Stimulated activated naive B cell treated with anti-CD40 and anti-IgM and Interleukin-4, amounts not matched to agents 10 μg/mL and 1 μg/mL and 100 μg/mL, for 72 hours (primary cell): ENCODE measurements at regions not wholly inside any gene's neighbourhood (a gene's known extent, or its start where the extent isn't known, plus 50 kb on each side); places are given as distances from the start of the nearest gene placed in this dataset.
A peak's percentile ranks its signal among the peaks of the same experiment; 100 is the strongest.

Experiments
- ATAC-seq, 2 donors: fragments of 150-1000 bp; cut with Tn5 transposase; replicated peaks; 2 replicates each; pipeline ENCODE4 v1.10.0; 2021; ENCODE audit warnings: moderate library complexity in 1 of 2
- DNase-seq: peaks from one replicate; pipeline ENCODE4 v3.0.0; 2021
- H3K27ac Mint-ChIP-seq: one replicate; pipeline ENCODE4 v1.8.0; 2022; ENCODE audit warnings: mild to moderate bottlenecking, mixed read lengths
- H3K27me3 Mint-ChIP-seq, 2 donors: one replicate each; pipeline ENCODE4 v1.8.0; 2022; ENCODE audit warnings: mixed read lengths in 2 of 2
- H3K36me3 Mint-ChIP-seq, 2 donors: one replicate each; pipeline ENCODE4 v1.8.0; 2022; ENCODE audit warnings: mixed read lengths in 2 of 2, mild to moderate bottlenecking in 1 of 2
- H3K4me1 Mint-ChIP-seq, 2 donors: one replicate each; pipeline ENCODE4 v1.8.0; 2022; ENCODE audit warnings: mixed read lengths in 2 of 2, mild to moderate bottlenecking in 1 of 2
- H3K4me3 Mint-ChIP-seq, 2 donors: one replicate each; pipeline ENCODE4 v1.8.0; 2022; ENCODE audit warnings: mild to moderate bottlenecking in 2 of 2, mixed read lengths in 2 of 2, moderate library complexity in 1 of 2
- H3K9me3 Mint-ChIP-seq, 2 donors: one replicate each; pipeline ENCODE4 v1.8.0; 2022; ENCODE audit warnings: mixed read lengths in 2 of 2, mild to moderate bottlenecking in 1 of 2

- no peaks in the 10 kb centered on the region for H3K9me3 Mint-ChIP-seq
- no peak overlapping the region for H3K4me3 Mint-ChIP-seq
- no peaks in the 10 kb centered on the region for H3K27me3 Mint-ChIP-seq
These were observed 124.3 kb upstream of the CPNE4 start for GRCh38 chr3:132159145-132159544.

GRCh38 chr3:132160198-132160597 lies 125.4 kb upstream of the CPNE4 start:
- no peak overlapping the region for H3K27ac Mint-ChIP-seq
- no peaks in the 10 kb centered on the region for H3K4me1 Mint-ChIP-seq

More at GRCh38 chr3:132159145-132159544, 124.3 kb upstream of the CPNE4 start:
- ATAC-seq (no peak), DNase-seq (no peak)
- Mint-ChIP-seq H3K27ac (no peak overlapping the region), H3K4me1 (no peaks in the 10 kb centered on the region), H3K36me3 (no peaks in the 10 kb centered on the region)

GRCh38 chr3:132161608-132162007 lies 126.8 kb upstream of the CPNE4 start:
- Mint-ChIP-seq H3K9me3 (no peaks in the 10 kb centered on the region), H3K27me3 (peaks cover 0 to 3% of the 10 kb centered on the region in 2 donors), H3K27ac (no peak overlapping the region), H3K36me3 (no peaks in the 10 kb centered on the region), H3K4me1 (no peaks in the 10 kb centered on the region), H3K4me3 (no peak overlapping the region)
- ATAC-seq = no peak
- DNase-seq = no peak

More at GRCh38 chr3:132160198-132160597, 125.4 kb upstream of the CPNE4 start:
- Mint-ChIP-seq H3K9me3 (no peaks in the 10 kb centered on the region), H3K4me3 (no peak overlapping the region), H3K27me3 (no peaks in the 10 kb centered on the region), H3K36me3 (no peaks in the 10 kb centered on the region)
- ATAC-seq (no peak), DNase-seq (no peak)

- Mint-ChIP-seq H3K4me3 (no peak overlapping the region), H3K27me3 (peaks cover 0 to 3% of the 10 kb centered on the region in 2 donors), H3K36me3 (no peaks in the 10 kb centered on the region), H3K4me1 (no peaks in the 10 kb centered on the region), H3K27ac (no peak overlapping the region), H3K9me3 (no peaks in the 10 kb centered on the region)
- ATAC-seq (no peak), DNase-seq (no peak)
These were observed 129.8 kb upstream of the CPNE4 start for GRCh38 chr3:132164469-132165092.

- H3K9me3 Mint-ChIP-seq = no peaks in the 10 kb centered on the region
- ATAC-seq (no peak), DNase-seq (no peak)
- H3K27ac Mint-ChIP-seq = no peak overlapping the region
- H3K27me3 Mint-ChIP-seq = peaks cover 0 to 9% of the 10 kb centered on the region in 2 donors
- no peak overlapping the region for H3K4me3 Mint-ChIP-seq
- H3K36me3 Mint-ChIP-seq = no peaks in the 10 kb centered on the region
- H3K4me1 Mint-ChIP-seq = no peaks in the 10 kb centered on the region
These were observed 133.1 kb upstream of the CPNE4 start for GRCh38 chr3:132167870-132168269.

GRCh38 chr3:132174500-132174899 lies 139.7 kb upstream of the CPNE4 start:
- Mint-ChIP-seq H3K27ac (no peak overlapping the region), H3K4me1 (no peaks in the 10 kb centered on the region), H3K36me3 (no peaks in the 10 kb centered on the region), H3K27me3 (peaks cover 10% of the 10 kb centered on the region in 2 donors), H3K9me3 (no peaks in the 10 kb centered on the region), H3K4me3 (no peak overlapping the region)
- DNase-seq (no peak), ATAC-seq (no peak)

- no peak overlapping the region for H3K4me3 Mint-ChIP-seq
- peaks cover 9 to 15% of the 10 kb centered on the region in 2 donors for H3K27me3 Mint-ChIP-seq
- no peaks in the 10 kb centered on the region for H3K9me3 Mint-ChIP-seq
- DNase-seq = peak; percentile 1
- H3K36me3 Mint-ChIP-seq = no peaks in the 10 kb centered on the region
- H3K27ac Mint-ChIP-seq = no peak overlapping the region
- peaks cover 2 to 9% of the 10 kb centered on the region in 2 donors for H3K4me1 Mint-ChIP-seq
- ATAC-seq = peak; percentile 71 to 78
These were observed 136.8 kb upstream of the ACP3 start for GRCh38 chr3:132180337-132180791.

- Mint-ChIP-seq H3K4me3 (no peak overlapping the region), H3K27ac (no peak overlapping the region), H3K36me3 (no peaks in the 10 kb centered on the region), H3K9me3 (no peaks in the 10 kb centered on the region), H3K4me1 (peaks cover 2 to 9% of the 10 kb centered on the region in 2 donors), H3K27me3 (peaks cover 9 to 15% of the 10 kb centered on the region in 2 donors)
- DNase-seq (no peak), ATAC-seq (no peak)
These were observed 133.4 kb upstream of the ACP3 start for GRCh38 chr3:132183811-132184210.

GRCh38 chr3:132187746-132188145 lies 129.5 kb upstream of the ACP3 start:
- Mint-ChIP-seq H3K9me3 (peaks cover 0 to 2% of the 10 kb centered on the region in 2 donors), H3K4me1 (no peaks in the 10 kb centered on the region), H3K4me3 (no peak overlapping the region), H3K27me3 (peaks cover 0 to 12% of the 10 kb centered on the region in 2 donors), H3K36me3 (no peaks in the 10 kb centered on the region), H3K27ac (no peak overlapping the region)
- DNase-seq = no peak
- no peak for ATAC-seq

GRCh38 chr3:132189601-132190000 lies 127.6 kb upstream of the ACP3 start:
- Mint-ChIP-seq H3K4me1 (no peaks in the 10 kb centered on the region), H3K9me3 (peaks cover 0 to 2% of the 10 kb centered on the region in 2 donors), H3K27ac (no peak overlapping the region), H3K27me3 (peaks cover 0 to 18% of the 10 kb centered on the region in 2 donors), H3K36me3 (no peaks in the 10 kb centered on the region), H3K4me3 (no peak overlapping the region)
- no peak for ATAC-seq
- DNase-seq = no peak

GRCh38 chr3:132196113-132196512 lies 121.1 kb upstream of the ACP3 start:
- H3K4me3 Mint-ChIP-seq = no peak overlapping the region
- DNase-seq = no peak
- H3K27me3 Mint-ChIP-seq = peaks cover 3 to 18% of the 10 kb centered on the region in 2 donors
- no peak overlapping the region for H3K27ac Mint-ChIP-seq
- H3K36me3 Mint-ChIP-seq = no peaks in the 10 kb centered on the region
- peaks cover 0 to 2% of the 10 kb centered on the region in 2 donors for H3K9me3 Mint-ChIP-seq
- ATAC-seq = no peak
- H3K4me1 Mint-ChIP-seq = no peaks in the 10 kb centered on the region

GRCh38 chr3:132198516-132198915 lies 118.7 kb upstream of the ACP3 start:
- ATAC-seq (no peak), DNase-seq (no peak)
- no peak overlapping the region for H3K27ac Mint-ChIP-seq
- no peaks in the 10 kb centered on the region for H3K4me1 Mint-ChIP-seq
- H3K4me3 Mint-ChIP-seq = no peak overlapping the region
- peaks cover 3 to 11% of the 10 kb centered on the region in 2 donors for H3K27me3 Mint-ChIP-seq
- no peaks in the 10 kb centered on the region for H3K36me3 Mint-ChIP-seq
- no peaks in the 10 kb centered on the region for H3K9me3 Mint-ChIP-seq

GRCh38 chr3:132199451-132199850 lies 117.8 kb upstream of the ACP3 start:
- Mint-ChIP-seq H3K27me3 (peaks cover 3 to 6% of the 10 kb centered on the region in 2 donors), H3K9me3 (no peaks in the 10 kb centered on the region), H3K36me3 (no peaks in the 10 kb centered on the region), H3K4me3 (no peak overlapping the region), H3K4me1 (no peaks in the 10 kb centered on the region), H3K27ac (no peak overlapping the region)
- ATAC-seq (no peak), DNase-seq (no peak)

- Mint-ChIP-seq H3K27me3 (peaks cover 3 to 5% of the 10 kb centered on the region in 2 donors), H3K4me3 (no peak overlapping the region), H3K36me3 (no peaks in the 10 kb centered on the region), H3K4me1 (no peaks in the 10 kb centered on the region), H3K27ac (no peak overlapping the region), H3K9me3 (no peaks in the 10 kb centered on the region)
- DNase-seq (no peak), ATAC-seq (no peak)
These were observed 114.6 kb upstream of the ACP3 start for GRCh38 chr3:132202586-132202985.

- Mint-ChIP-seq H3K9me3 (no peaks in the 10 kb centered on the region), H3K27ac (no peak overlapping the region), H3K36me3 (no peaks in the 10 kb centered on the region), H3K27me3 (peaks cover 9 to 11% of the 10 kb centered on the region in 2 donors), H3K4me3 (no peak overlapping the region), H3K4me1 (no peaks in the 10 kb centered on the region)
- DNase-seq = no peak
- no peak for ATAC-seq
These were observed 113.2 kb upstream of the ACP3 start for GRCh38 chr3:132203889-132204596.
